ENCODE measurements at regions not wholly inside any gene's neighbourhood (a gene's known extent, or its start where the extent isn't known, plus 50 kb on each side); places are given as distances from the start of the nearest gene placed in this dataset.

- H3K27me3 ChIP-seq (ENCODE audit: control insufficient read depth in 3 of 3, insufficient read depth in 3 of 3, low read length in 3 of 3) = no peaks in the 10 kb centered on the region
- H3K9ac ChIP-seq (ENCODE audit: low read depth in 1 of 3, low read length in 3 of 3) = no peak overlapping the region
- no peak overlapping the region for H3K4me3 ChIP-seq (ENCODE audit: low read length in 3 of 3)
- H3K4me1 ChIP-seq (ENCODE audit: control insufficient read depth in 3 of 3, insufficient read depth in 3 of 3, low read length in 3 of 3) = peaks cover 0 to 6% (median 3%) of the 10 kb centered on the region in 3 donors
- no peak overlapping the region for H3K27ac ChIP-seq (ENCODE audit: low read depth, low read length)
- H3K9me3 ChIP-seq (ENCODE audit: control insufficient read depth in 3 of 3, low read length in 3 of 3) = no peaks in the 10 kb centered on the region
- H3K36me3 ChIP-seq (ENCODE audit: control insufficient read depth in 3 of 3, insufficient read depth in 3 of 3, low read length in 3 of 3) = no peaks in the 10 kb centered on the region
These were observed 94.9 kb downstream of the RASSF10 start for GRCh38 chr11:13103962-13104554.

- Histone ChIP-seq H3K9me3 (ENCODE audit: control insufficient read depth in 3 of 3, low read length in 3 of 3) (no peaks in the 10 kb centered on the region), H3K4me3 (ENCODE audit: low read length in 3 of 3) (no peak overlapping the region), H3K27ac (ENCODE audit: low read depth, low read length) (no peak overlapping the region), H3K36me3 (ENCODE audit: control insufficient read depth in 3 of 3, insufficient read depth in 3 of 3, low read length in 3 of 3) (no peaks in the 10 kb centered on the region), H3K9ac (ENCODE audit: low read depth in 1 of 3, low read length in 3 of 3) (no peak overlapping the region), H3K27me3 (ENCODE audit: control insufficient read depth in 3 of 3, insufficient read depth in 3 of 3, low read length in 3 of 3) (no peaks in the 10 kb centered on the region), H3K4me1 (ENCODE audit: control insufficient read depth in 3 of 3, insufficient read depth in 3 of 3, low read length in 3 of 3) (peaks cover 0 to 6% (median 3%) of the 10 kb centered on the region in 3 donors)
These were observed 95.6 kb downstream of the RASSF10 start for GRCh38 chr11:13104619-13105236.

- Histone ChIP-seq H3K4me1 (ENCODE audit: control insufficient read depth in 3 of 3, insufficient read depth in 3 of 3, low read length in 3 of 3) (peaks cover 0 to 6% (median 3%) of the 10 kb centered on the region in 3 donors), H3K9me3 (ENCODE audit: control insufficient read depth in 3 of 3, low read length in 3 of 3) (no peaks in the 10 kb centered on the region), H3K27me3 (ENCODE audit: control insufficient read depth in 3 of 3, insufficient read depth in 3 of 3, low read length in 3 of 3) (no peaks in the 10 kb centered on the region), H3K27ac (ENCODE audit: low read depth, low read length) (no peak overlapping the region), H3K4me3 (ENCODE audit: low read length in 3 of 3) (no peak overlapping the region), H3K9ac (ENCODE audit: low read depth in 1 of 3, low read length in 3 of 3) (no peak overlapping the region), H3K36me3 (ENCODE audit: control insufficient read depth in 3 of 3, insufficient read depth in 3 of 3, low read length in 3 of 3) (no peaks in the 10 kb centered on the region)
These were observed 96.2 kb downstream of the RASSF10 start for GRCh38 chr11:13105237-13105844.

GRCh38 chr11:13107544-13108044, 98.5 kb downstream of the RASSF10 start:
- H3K4me1 ChIP-seq (ENCODE audit: control insufficient read depth in 3 of 3, insufficient read depth in 3 of 3, low read length in 3 of 3) = peaks cover 0 to 13% (median 3%) of the 10 kb centered on the region in 3 donors
- H3K27me3 ChIP-seq (ENCODE audit: control insufficient read depth in 3 of 3, insufficient read depth in 3 of 3, low read length in 3 of 3) = no peaks in the 10 kb centered on the region
- H3K4me3 ChIP-seq (ENCODE audit: low read length in 3 of 3) = no peak overlapping the region
- no peak overlapping the region for H3K9ac ChIP-seq (ENCODE audit: low read depth in 1 of 3, low read length in 3 of 3)
- H3K27ac ChIP-seq (ENCODE audit: low read depth, low read length) = no peak overlapping the region
- no peaks in the 10 kb centered on the region for H3K36me3 ChIP-seq (ENCODE audit: control insufficient read depth in 3 of 3, insufficient read depth in 3 of 3, low read length in 3 of 3)
- no peaks in the 10 kb centered on the region for H3K9me3 ChIP-seq (ENCODE audit: control insufficient read depth in 3 of 3, low read length in 3 of 3)

GRCh38 chr11:13108416-13108815, 99.3 kb downstream of the RASSF10 start:
- no peak overlapping the region for H3K4me3 ChIP-seq (ENCODE audit: low read length in 3 of 3)
- no peaks in the 10 kb centered on the region for H3K9me3 ChIP-seq (ENCODE audit: control insufficient read depth in 3 of 3, low read length in 3 of 3)
- H3K4me1 ChIP-seq (ENCODE audit: control insufficient read depth in 3 of 3, insufficient read depth in 3 of 3, low read length in 3 of 3) = peaks cover 0 to 13% (median 3%) of the 10 kb centered on the region in 3 donors
- no peak overlapping the region for H3K27ac ChIP-seq (ENCODE audit: low read depth, low read length)
- no peaks in the 10 kb centered on the region for H3K36me3 ChIP-seq (ENCODE audit: control insufficient read depth in 3 of 3, insufficient read depth in 3 of 3, low read length in 3 of 3)
- H3K27me3 ChIP-seq (ENCODE audit: control insufficient read depth in 3 of 3, insufficient read depth in 3 of 3, low read length in 3 of 3) = no peaks in the 10 kb centered on the region
- no peak overlapping the region for H3K9ac ChIP-seq (ENCODE audit: low read depth in 1 of 3, low read length in 3 of 3)

- H3K9me3 ChIP-seq (ENCODE audit: control insufficient read depth in 3 of 3, low read length in 3 of 3) = no peaks in the 10 kb centered on the region
- H3K27me3 ChIP-seq (ENCODE audit: control insufficient read depth in 3 of 3, insufficient read depth in 3 of 3, low read length in 3 of 3) = no peaks in the 10 kb centered on the region
- H3K4me3 ChIP-seq (ENCODE audit: low read length in 3 of 3) = no peak overlapping the region
- no peak overlapping the region for H3K9ac ChIP-seq (ENCODE audit: low read depth in 1 of 3, low read length in 3 of 3)
- peaks cover 0 to 13% (median 3%) of the 10 kb centered on the region in 3 donors for H3K4me1 ChIP-seq (ENCODE audit: control insufficient read depth in 3 of 3, insufficient read depth in 3 of 3, low read length in 3 of 3)
- H3K27ac ChIP-seq (ENCODE audit: low read depth, low read length) = no peak overlapping the region
- H3K36me3 ChIP-seq (ENCODE audit: control insufficient read depth in 3 of 3, insufficient read depth in 3 of 3, low read length in 3 of 3) = no peaks in the 10 kb centered on the region
These were observed 100.5 kb downstream of the RASSF10 start for GRCh38 chr11:13109616-13110015.

- Histone ChIP-seq H3K4me3 (ENCODE audit: low read length in 3 of 3) (no peak overlapping the region), H3K9me3 (ENCODE audit: control insufficient read depth in 3 of 3, low read length in 3 of 3) (no peaks in the 10 kb centered on the region), H3K27me3 (ENCODE audit: control insufficient read depth in 3 of 3, insufficient read depth in 3 of 3, low read length in 3 of 3) (no peaks in the 10 kb centered on the region), H3K9ac (ENCODE audit: low read depth in 1 of 3, low read length in 3 of 3) (no peak overlapping the region), H3K4me1 (ENCODE audit: control insufficient read depth in 3 of 3, insufficient read depth in 3 of 3, low read length in 3 of 3) (peaks cover 0 to 13% (median 3%) of the 10 kb centered on the region in 3 donors), H3K36me3 (ENCODE audit: control insufficient read depth in 3 of 3, insufficient read depth in 3 of 3, low read length in 3 of 3) (no peaks in the 10 kb centered on the region), H3K27ac (ENCODE audit: low read depth, low read length) (no peak overlapping the region)
These were observed 101.0 kb downstream of the RASSF10 start for GRCh38 chr11:13110145-13110544.

- Histone ChIP-seq H3K9me3 (ENCODE audit: control insufficient read depth in 3 of 3, low read length in 3 of 3) (no peaks in the 10 kb centered on the region), H3K4me3 (ENCODE audit: low read length in 3 of 3) (no peak overlapping the region), H3K27ac (ENCODE audit: low read depth, low read length) (no peak overlapping the region), H3K9ac (ENCODE audit: low read depth in 1 of 3, low read length in 3 of 3) (no peak overlapping the region), H3K4me1 (ENCODE audit: control insufficient read depth in 3 of 3, insufficient read depth in 3 of 3, low read length in 3 of 3) (peaks cover 0 to 7% (median 0%) of the 10 kb centered on the region in 3 donors), H3K36me3 (ENCODE audit: control insufficient read depth in 3 of 3, insufficient read depth in 3 of 3, low read length in 3 of 3) (no peaks in the 10 kb centered on the region), H3K27me3 (ENCODE audit: control insufficient read depth in 3 of 3, insufficient read depth in 3 of 3, low read length in 3 of 3) (no peaks in the 10 kb centered on the region)
These were observed 102.1 kb downstream of the RASSF10 start for GRCh38 chr11:13110929-13111812.

- no peak overlapping the region for H3K27ac ChIP-seq (ENCODE audit: low read depth, low read length)
- H3K9ac ChIP-seq (ENCODE audit: low read depth in 1 of 3, low read length in 3 of 3) = no peak overlapping the region
These were observed 102.7 kb downstream of the RASSF10 start for GRCh38 chr11:13111813-13112130.

More at GRCh38 chr11:13111813-13112130, 102.7 kb downstream of the RASSF10 start:
- no peaks in the 10 kb centered on the region for H3K27me3 ChIP-seq (ENCODE audit: control insufficient read depth in 3 of 3, insufficient read depth in 3 of 3, low read length in 3 of 3)
- no peaks in the 10 kb centered on the region for H3K36me3 ChIP-seq (ENCODE audit: control insufficient read depth in 3 of 3, insufficient read depth in 3 of 3, low read length in 3 of 3)
- H3K4me1 ChIP-seq (ENCODE audit: control insufficient read depth in 3 of 3, insufficient read depth in 3 of 3, low read length in 3 of 3) = peaks cover 0 to 7% (median 0%) of the 10 kb centered on the region in 3 donors
- H3K9me3 ChIP-seq (ENCODE audit: control insufficient read depth in 3 of 3, low read length in 3 of 3) = no peaks in the 10 kb centered on the region
- no peak overlapping the region for H3K4me3 ChIP-seq (ENCODE audit: low read length in 3 of 3)

Data from skeletal muscle tissue (tissue), 3 donors.